ENCODE measurements at regions not wholly inside any gene's neighbourhood (a gene's known extent, or its start where the extent isn't known, plus 50 kb on each side); places are given as distances from the start of the nearest gene placed in this dataset.

DNA sequence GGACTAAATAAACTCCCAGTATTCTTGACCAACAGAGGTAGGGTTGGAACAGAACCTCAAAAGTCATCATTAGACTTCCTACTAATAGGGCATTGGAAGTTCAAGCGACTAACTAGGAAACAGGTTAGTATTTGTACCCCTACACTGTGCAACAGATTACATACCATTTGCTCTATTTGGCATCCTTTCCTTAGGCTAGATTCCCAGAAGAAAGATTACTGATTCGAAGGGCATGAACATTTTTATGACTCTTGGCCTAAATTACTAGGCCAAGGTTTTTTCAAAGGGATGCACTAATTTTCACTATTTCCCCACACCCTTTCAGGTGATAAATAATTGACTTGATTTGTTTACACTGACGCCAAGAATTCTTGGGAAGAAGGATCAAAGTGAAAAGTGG lies 104.8 kb upstream of the CYP1B1 start:
- Mint-ChIP-seq H3K9me3 (no peaks in the 10 kb centered on the region), H3K27ac (no peak overlapping the region), H3K27me3 (ENCODE audit: low read depth) (no peaks in the 10 kb centered on the region; the same call in 1 of the 2 replicates), H3K4me3 (no peak overlapping the region), H3K4me1 (peaks cover 3 to 4% of the 10 kb centered on the region in 2 experiments; a peak in 3 of 4 replicates), H3K36me3 (ENCODE audit: insufficient read depth in 1 of 3, low read depth in 3 of 3) (no peaks in the 10 kb centered on the region; a peak in 1 of 7 replicates)
- Histone ChIP-seq H3K56ac (ENCODE audit: insufficient read length, low read depth, low read length) (no peak overlapping the region), H3K79me2 (ENCODE audit: insufficient read depth, low read length) (no peaks in the 10 kb centered on the region), H3K18ac (ENCODE audit: insufficient read length, low read depth, low read length) (no peak overlapping the region), H3K9ac (ENCODE audit: extremely low read depth, insufficient read length, low read length) (no peak overlapping the region), H3K27me3 (ENCODE audit: insufficient read depth, low read length) (no peaks in the 10 kb centered on the region), H4K8ac (replicated peaks; ENCODE audit: insufficient read length, low read depth, low read length) (no peak overlapping the region), H3K23me2 (ENCODE audit: insufficient read length, low read depth, low read length, poor library complexity, severe bottlenecking) (no peaks in the 10 kb centered on the region), H3K23ac (ENCODE audit: insufficient read length, low read depth, low read length) (no peak overlapping the region), H2AFZ (ENCODE audit: low read length) (no peak overlapping the region), H2BK15ac (ENCODE audit: low read depth, low read length) (no peak overlapping the region), H2AK5ac (ENCODE audit: insufficient read length, low read length) (no peak overlapping the region), H3K4ac (ENCODE audit: low read depth, low read length) (no peak overlapping the region), H3K4me1 (ENCODE audit: insufficient read depth, low read length) (no peaks in the 10 kb centered on the region), H2BK5ac (ENCODE audit: insufficient read length, low read length) (no peak overlapping the region), H3K27ac (ENCODE audit: insufficient read length, low read depth, low read length) (no peak overlapping the region), H3K79me1 (ENCODE audit: insufficient read depth, low read depth, low read length, poor library complexity, severe bottlenecking) (no peaks in the 10 kb centered on the region), H3K14ac (ENCODE audit: insufficient read depth, low read length) (no peak overlapping the region), H2BK120ac (ENCODE audit: low read depth, low read length, poor library complexity, severe bottlenecking) (no peak overlapping the region), H2BK20ac (ENCODE audit: low read depth, low read length, poor library complexity, severe bottlenecking) (no peak overlapping the region), H4K20me1 (ENCODE audit: control insufficient read depth, insufficient read depth, insufficient read length) (no peaks in the 10 kb centered on the region), H3K4me2 (ENCODE audit: insufficient read depth, insufficient read length, low read length) (no peak overlapping the region), H3T11ph (ENCODE audit: low read length) (no peak overlapping the region), H3K9me3 (ENCODE audit: control insufficient read depth, low read depth, low read length) (no peaks in the 10 kb centered on the region), H4K91ac (ENCODE audit: insufficient read length, low read depth, low read length) (no peak overlapping the region), H4K5ac (ENCODE audit: insufficient read length, low read depth, low read length) (no peak overlapping the region), H2BK12ac (ENCODE audit: insufficient read length, low read depth, low read length) (no peak overlapping the region)
- TF ChIP-seq, protein P1, sequence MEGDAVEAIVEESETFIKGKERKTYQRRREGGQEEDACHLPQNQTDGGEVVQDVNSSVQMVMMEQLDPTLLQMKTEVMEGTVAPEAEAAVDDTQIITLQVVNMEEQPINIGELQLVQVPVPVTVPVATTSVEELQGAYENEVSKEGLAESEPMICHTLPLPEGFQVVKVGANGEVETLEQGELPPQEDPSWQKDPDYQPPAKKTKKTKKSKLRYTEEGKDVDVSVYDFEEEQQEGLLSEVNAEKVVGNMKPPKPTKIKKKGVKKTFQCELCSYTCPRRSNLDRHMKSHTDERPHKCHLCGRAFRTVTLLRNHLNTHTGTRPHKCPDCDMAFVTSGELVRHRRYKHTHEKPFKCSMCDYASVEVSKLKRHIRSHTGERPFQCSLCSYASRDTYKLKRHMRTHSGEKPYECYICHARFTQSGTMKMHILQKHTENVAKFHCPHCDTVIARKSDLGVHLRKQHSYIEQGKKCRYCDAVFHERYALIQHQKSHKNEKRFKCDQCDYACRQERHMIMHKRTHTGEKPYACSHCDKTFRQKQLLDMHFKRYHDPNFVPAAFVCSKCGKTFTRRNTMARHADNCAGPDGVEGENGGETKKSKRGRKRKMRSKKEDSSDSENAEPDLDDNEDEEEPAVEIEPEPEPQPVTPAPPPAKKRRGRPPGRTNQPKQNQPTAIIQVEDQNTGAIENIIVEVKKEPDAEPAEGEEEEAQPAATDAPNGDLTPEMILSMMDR (conservative IDR thresholded peaks at IDR 0.05): no peak
- DNase-seq: no peak
- WGBS (ENCODE audit: extremely low coverage, insufficient read length, low lambda C conversion rate): no CpG with 5 or more reads among the region's 3 CpGs
